GM19468 (cell line): ENCODE measurements at regions not wholly inside any gene's neighbourhood (a gene's known extent, or its start where the extent isn't known, plus 50 kb on each side); places are given as distances from the start of the nearest gene placed in this dataset.
"Not testable (repeated sequence)": the region's sequence is repeated elsewhere in the genome, so short reads cannot be mapped to it uniquely, and the experiment has no call there.

Source experiments
- ATAC-seq: cut with Tn5 transposase; IDR thresholded peaks from one replicate; pipeline ENCODE4 v1.9.1; 2021; ENCODE audit warnings: mild to moderate bottlenecking, moderate library complexity, moderate number of reproducible peaks; ENCODE audit not compliant: unreplicated experiment; ENCODE audit errors: extremely low read depth

GRCh38 chr10:42227859-42228258 is 410.5 kb downstream of the ZNF33B start:
- not testable (repeated sequence) for ATAC-seq

- ATAC-seq = not testable (repeated sequence)
Observed at GRCh38 chr10:42193588-42193987, 444.8 kb downstream of the ZNF33B start.

DNA sequence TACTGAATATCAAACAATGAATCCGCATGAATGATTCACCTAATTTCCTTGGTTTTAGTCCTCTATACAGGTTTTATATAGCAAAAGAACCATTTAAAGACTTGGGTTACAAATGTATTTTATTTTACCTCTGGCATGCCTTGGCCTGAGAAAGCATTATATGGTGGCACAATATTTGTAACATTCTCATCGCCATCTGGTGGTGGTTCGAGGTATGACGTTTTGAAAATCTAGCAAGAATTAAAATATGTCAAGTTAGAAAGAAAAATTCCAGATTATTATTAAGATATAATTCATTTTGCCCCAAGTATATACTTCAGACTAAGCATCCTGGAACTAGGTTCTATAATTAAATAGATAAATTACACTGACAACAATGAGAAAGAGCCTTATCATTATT is 445.9 kb downstream of the ZNF33B start:
- not testable (repeated sequence) for ATAC-seq

DNA sequence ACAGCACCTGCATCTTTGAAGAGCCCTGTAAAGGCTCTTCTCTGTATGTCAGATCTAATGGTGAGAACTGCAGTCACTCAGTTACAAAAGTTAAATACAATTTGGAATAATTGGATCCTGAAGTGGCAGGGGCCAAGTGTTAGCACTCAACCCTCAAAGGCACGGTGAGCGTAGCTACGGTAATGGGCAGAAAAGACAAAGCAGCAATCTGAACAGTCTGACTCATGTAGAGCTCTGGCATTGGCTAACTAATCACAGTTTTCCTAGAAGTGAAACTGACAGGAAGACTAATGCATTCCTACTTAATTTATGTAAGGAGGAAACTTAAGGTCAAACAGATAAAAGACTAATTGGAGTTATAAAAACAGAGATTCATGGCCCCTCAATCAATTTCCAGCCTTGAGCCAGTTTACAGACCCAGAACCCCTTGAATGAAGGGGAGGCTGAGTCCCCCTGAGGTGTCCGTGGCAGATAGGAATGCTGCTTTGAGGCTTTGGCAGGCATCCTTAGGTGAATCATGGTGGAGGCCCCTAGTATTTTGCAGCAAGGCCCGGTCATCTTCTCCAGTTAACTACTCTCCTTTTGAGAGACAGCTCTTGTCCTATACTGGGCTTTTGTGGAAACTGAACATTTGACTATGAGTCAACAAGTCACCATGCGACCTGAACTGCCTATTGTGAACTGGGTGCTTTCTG is 450.7 kb downstream of the ZNF33B start:
- ATAC-seq = not testable (repeated sequence)

DNA sequence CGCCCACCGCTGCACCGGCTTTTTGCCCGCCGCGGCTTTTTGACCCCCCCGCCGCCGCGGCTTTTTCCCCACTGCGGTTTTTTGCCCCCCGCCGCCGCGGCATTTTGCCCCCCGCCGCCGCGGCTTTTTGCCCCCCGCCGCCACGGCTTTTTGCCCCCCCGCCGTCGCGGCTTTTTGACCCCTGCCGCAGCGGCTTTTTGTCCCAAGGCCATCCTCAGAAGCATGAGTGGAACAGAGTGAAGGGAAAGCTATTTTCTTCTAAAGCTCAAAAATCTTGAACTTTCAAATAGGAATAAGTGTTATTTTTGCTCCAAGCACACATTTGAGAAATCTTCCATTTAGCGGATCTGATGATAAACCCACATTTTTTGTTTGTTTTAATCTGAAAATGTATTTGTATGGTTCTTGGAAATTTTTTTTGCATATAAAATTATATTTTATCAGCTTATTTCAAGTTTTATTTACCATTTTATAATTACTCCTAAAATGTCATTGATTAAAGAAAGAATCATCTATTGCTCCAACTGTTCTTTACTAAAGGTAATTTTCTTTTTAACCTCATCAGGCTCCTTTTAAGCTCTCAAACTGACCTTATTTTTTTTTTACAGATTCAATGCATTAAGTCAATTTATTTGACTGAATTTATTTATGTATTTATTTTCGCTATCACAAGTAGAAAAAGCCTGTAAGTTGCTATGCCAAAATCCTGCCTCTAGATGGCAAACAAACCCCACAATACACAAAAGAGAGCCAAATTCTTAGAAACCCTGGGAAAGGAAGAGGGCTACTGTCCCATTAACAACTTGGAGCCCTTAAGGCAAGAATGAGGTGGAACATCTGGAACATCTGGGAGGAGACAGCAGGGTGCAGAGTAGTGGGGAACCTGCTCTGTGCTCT is 460.3 kb downstream of the ZNF33B start:
- not testable (repeated sequence) for ATAC-seq

GRCh38 chr10:42177077-42177792 is 461.1 kb downstream of the ZNF33B start:
- ATAC-seq = no peak

- ATAC-seq = no peak
Observed at GRCh38 chr10:42150428-42151061, 487.8 kb downstream of the ZNF33B start.

GRCh38 chr10:42149722-42150427 is 488.5 kb downstream of the ZNF33B start:
- no peak for ATAC-seq

DNA sequence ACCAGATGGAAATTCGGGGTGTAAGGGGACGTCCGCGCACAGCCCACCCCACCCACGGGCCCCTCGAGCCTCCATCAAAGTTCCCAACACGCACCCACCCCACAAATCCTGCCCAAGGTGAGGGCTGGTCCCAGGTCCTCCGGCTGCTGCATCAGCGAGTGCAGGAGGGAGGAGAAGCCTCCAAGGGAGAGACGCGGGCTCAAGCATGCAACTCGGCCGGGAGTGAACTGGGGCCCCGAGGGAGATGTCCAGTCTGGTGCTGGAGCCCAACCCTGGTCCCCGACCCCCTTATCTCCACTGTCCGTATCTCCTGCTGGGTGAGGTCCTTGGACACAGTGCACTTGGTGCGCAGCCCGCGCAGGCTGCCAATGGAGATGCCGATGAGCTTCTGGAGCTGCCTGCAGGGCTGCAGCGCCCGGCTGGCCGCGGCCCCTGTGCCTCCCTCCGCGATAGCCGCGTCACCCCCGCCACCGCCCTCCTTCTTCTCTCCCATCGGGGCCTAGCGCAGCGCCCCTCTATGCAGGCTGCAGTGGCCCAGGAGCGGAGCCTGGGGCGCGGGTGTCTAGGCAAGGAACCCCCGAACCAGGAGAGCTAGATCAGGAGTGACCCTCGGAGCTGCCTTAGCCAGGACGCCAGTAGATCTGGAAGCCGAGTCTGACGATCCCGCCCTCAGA is 489.2 kb downstream of the ZNF33B start:
- no peak for ATAC-seq

- ATAC-seq = not testable (repeated sequence)
Observed at GRCh38 chr10:42146165-42146564, 492.2 kb downstream of the ZNF33B start.

- ATAC-seq = not testable (repeated sequence)
Observed at GRCh38 chr10:42138023-42138422, 500.3 kb downstream of the ZNF33B start.

- ATAC-seq = no peak
Observed at GRCh38 chr10:42113158-42113450, 525.3 kb downstream of the ZNF33B start.

- ATAC-seq = no peak
Observed at GRCh38 chr10:42112331-42113157, 525.8 kb downstream of the ZNF33B start.

- ATAC-seq = no peak
Observed at GRCh38 chr10:42111661-42112330, 526.6 kb downstream of the ZNF33B start.

DNA sequence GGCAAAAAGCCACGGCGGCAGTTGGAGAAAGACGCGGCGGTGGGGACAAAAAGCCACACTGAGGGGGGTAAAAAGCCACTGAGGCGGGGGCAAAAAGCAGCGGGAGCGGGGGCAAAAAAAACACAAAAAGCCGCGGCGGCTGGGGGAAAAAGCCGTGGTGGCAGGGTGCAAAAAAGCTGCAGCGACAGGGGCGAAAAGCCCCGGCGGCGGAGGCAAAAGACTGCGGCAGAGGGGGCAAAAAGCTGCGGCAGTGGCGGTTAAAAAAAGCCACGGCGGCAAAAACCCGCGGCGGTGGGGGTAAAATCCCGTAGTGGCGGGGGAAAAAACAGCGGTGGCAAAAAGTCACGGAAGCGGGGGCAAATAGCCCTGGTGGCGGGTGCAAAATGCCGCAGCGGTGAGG is 527.3 kb downstream of the ZNF33B start:
- ATAC-seq = no peak
